Stimulated activated CD8-positive, alpha-beta memory T cell treated with anti-CD3 and anti-CD28 coated beads, Interleukin-2, amount 100 ng/mL, for 48 hours (primary cell): ENCODE measurements at regions not wholly inside any gene's neighbourhood (a gene's known extent, or its start where the extent isn't known, plus 50 kb on each side); places are given as distances from the start of the nearest gene placed in this dataset.
"Not testable (repeated sequence)": the region's sequence is repeated elsewhere in the genome, so short reads cannot be mapped to it uniquely, and the experiment has no call there.

Source experiments
- DNase-seq, 2 donors: peaks; one replicate each; pipeline ENCODE4 v3.0.0-alpha.2; 2020; ENCODE audit warnings: low read depth in 2 of 2

DNA sequence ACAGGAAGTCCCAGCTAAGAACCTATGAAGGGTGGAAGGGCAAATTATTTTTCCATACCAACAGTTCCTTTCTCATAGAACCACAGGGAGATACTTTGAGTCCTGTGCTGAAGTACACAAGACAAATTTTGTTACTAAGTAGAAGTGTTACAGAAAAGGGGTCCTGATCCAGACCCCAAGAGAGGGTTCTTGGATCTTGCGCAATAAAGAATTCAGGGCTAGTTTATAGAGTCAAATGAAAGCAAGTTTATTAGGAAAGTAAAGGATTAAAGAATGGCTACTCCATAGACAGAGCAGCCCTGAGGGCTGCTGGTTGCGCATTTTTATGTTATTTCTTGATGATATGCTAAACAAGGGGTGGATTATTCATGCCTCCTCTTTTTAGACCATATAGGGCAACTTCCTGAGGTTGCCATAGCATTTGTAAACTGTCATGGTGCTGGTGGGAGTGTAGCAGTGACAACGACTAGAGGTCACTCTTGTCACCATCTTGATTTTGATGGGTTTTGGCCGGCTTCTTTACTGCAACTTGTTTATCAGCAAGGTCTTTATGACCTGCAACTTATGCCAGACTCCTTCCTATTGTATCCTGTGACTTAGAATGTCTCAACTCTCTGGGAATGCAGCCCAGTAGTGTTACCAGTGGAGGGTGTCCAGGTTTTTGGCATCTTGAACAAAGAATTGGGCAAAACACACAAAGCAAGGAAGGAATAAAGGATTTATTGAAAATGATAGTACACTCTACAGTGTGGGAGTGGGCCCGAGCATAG lies 409.4 kb downstream of the SH2D4B start:
- DNase-seq = no peak

DNA sequence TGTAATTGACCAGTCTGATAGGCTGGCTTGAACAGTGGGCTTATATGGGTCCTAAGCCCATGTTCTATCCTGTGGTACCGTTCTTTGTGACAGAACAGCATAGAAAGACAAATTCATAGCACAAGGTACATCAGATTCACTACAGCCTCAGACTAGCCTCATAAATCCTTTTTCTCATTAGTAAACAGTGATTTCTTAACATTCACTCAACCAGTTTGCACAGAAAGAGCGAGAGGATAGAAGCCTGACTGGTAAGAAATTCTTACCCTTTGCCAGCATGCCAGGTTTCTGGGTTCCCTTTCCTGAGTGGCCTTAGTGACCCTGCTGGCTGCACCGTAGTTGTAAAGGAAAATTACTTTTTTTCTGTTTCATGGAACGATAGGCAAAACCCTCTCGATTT lies 412.1 kb downstream of the SH2D4B start:
- no peak for DNase-seq

DNA sequence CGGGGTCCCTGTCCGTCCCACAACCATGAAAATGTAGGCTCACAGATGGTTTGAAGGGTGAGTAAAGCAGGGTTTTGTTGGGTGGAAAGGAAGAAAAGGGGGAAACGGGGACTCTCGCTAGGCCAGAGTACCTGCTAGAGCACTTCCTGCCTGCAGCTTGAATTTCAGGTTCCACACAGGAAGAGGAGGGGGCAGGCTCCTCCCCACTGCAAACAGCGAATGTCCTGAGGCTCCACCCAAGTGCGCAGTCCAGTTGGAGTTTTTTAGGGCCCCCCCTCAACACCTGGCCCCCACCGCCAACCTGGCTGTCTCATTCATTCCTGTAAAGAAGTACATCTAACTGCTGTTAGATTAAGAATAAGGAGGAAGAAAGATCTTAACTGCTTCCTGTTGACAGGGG lies 414.7 kb downstream of the SH2D4B start:
- DNase-seq = no peak

DNA sequence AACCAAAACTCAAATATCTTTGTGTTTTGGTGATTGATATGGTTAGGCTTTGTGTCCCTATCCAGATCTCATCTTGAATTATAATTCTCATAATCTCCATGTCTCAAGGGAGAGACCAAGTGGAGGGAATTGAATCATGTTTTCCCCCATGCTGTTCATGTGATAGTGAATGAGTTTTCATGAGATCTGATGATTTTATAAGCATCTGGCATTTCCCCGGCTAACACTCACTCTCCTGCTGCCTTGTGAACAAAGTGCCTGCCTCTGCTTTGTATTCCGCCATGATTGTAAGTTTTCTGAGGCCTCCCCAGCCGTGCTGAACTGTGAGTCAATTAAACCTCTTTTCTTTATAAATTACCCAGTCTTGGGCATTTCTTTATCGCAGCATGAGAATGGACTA lies 419.5 kb downstream of the SH2D4B start:
- DNase-seq = no peak

DNA sequence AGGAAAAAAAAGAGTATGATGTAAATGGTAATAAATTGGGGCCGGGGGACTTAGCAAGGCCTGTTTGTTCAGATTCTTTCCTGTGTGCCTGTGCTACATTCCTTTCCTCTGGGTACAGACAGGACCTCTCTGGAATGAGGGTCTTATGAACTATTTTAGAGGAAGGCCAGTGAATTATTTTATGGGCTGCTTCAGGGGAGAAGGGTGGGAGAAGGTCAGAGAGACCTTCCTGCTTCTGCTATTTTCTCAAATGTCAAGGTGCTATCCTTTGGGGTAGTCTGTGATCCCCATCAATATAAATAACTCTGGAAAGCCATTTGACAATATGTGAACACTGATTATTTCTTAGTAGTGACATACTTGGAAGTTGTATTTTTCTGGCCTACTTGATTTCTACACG lies 426.5 kb downstream of the SH2D4B start:
- DNase-seq = no peak

DNA sequence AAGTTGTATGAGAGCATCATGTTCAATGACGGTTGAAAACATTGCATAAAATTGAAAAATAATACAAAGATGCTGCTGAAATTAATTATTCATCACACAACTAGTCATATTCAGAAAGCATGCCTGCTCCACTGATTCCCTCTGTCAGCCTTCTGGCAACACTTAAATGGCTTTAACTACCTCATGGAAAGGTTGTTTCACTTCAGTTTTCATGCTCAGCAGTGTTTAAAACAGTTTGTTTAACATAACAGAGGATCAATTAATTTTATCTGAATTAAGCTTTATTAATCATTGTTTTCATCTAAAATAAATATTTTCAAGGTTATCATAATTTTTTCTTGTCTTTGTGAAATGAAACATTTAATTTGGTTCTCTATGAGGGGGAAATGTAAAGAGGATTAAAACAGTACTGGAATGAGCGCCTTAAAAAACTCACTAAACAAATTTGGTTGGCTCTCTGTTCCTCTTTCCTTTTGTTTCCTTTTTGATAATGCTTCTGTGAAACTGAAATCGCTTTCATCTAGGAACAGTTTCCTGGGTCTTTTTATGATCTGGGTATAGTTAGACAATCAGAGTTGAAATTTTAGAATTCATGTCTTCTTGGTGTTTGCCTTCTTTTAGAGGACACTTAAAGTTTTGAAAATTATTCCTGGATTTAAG lies 427.4 kb downstream of the SH2D4B start:
- no peak for DNase-seq

DNA sequence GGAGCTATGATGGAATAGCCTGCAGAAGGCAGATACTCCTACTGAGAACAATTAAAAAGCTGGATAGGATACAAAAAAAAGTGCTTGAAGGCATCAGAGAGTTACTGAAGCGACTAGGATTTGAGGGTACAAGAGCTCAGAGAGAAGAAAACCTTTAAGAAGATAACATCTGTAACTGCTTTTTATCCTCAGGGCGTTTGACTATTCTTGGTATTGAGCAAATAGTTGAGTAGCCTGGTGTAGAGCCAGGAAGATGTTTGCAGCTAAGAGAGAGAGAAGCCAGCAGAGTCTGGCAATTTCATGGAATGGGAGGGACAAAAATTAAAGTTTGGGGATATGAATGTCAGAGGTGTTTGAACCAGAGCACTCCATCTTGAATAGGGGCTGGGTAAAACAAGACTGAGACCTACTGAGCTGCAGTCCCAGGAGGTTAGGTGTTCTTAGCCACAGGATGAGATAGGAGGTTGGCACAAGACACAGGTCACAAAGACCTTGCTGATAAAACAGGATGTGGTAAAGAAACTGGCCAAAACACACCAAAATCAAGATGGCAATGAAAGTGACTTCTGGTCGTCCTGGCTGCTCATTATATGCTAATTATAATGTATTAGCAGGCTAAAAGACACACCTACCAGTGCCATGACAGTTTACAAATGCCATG lies 428.8 kb downstream of the SH2D4B start:
- DNase-seq = no peak

DNA sequence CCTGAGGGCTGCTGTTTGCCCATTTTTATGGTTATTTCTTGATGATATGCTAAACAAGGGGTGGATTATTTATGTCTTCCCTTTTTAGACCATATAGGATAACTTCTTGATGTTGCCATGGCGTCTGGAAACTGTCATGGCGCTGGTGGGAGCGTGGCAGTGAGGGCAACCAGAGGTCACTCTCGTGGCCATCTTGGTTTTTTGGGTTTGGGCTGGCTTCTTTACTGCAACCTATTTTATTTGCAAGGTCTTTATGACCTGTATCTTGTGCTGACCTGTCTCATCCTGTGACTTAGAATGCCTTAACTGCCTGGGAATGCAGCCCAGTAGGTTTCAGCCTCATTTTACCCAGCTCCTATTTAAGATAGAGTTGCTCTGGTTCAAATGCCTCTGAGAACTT lies 429.7 kb downstream of the SH2D4B start:
- DNase-seq = not testable (repeated sequence)

DNA sequence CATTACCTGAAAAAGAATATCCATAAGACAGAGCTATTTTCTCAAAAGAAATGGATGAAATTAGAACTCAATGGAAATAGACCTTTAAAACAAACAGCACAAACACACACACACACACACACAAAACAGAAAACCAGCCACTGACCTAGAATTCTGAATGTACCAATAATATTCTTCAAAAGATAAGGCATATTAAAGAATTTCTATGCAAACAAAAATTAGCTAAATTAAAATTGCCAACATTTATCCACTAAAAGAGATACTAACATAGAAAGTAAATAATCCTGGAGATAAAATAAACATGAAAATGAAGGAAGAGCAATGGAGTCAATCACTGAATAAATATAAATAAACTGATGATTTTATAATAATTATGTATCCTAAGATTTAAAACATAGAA lies 431.2 kb downstream of the SH2D4B start:
- no peak for DNase-seq

DNA sequence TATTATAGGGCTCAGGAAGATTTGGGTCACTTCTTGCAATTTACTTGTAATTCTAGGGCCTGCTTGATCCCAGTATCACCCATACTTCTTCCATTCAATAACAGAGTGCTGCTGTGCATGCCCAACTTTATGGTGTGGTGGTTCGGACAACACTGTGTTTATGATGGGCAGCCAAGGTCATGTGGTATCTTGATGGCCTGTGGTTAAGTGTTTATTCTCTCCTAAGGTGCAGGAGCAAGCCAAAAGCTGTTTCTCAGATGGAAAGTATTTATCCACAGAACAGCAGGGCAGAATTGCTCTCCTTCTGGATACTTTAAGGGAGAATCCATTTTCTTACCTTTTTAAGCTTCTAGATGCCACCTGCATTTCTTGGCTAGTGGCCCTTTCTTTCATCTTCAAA lies 433.8 kb downstream of the SH2D4B start:
- DNase-seq = no peak

DNA sequence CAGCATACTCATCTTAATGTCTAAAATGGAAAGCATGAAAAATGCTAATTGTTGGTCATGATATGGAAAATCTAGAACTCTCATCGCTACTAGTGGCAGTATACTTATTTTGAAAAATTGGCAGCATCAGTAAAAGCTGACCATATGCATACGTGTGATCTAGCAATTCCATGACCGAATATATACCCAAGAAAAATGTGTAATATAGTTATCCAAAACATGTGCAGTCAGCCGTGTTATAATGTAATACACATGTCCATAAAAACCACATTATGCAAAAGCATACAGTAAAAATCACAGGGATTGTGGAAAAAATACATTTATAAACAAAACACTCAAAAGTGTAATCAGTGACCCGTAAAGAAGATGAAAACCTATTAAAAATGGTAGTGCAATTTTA lies 439.0 kb downstream of the SH2D4B start:
- no peak for DNase-seq

DNA sequence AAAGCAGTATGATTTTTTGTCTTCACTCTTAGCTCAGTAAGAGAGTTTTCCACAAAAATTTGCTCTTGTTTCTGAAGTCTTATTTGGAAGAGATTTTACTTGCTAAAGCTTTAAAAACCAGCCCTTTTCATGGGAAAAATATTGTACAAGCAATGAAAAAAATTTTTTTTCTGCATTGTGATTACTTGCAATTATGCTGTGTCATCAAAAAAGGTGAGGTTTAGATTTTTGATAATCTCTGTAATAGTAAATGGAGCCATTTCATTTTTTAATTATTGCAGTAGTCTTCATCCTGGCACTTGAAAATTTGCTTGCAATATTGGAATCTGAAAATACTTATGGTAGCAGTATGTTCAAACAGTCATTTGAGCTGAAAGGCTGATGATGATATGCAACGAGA lies 447.4 kb downstream of the SH2D4B start:
- no peak for DNase-seq

DNA sequence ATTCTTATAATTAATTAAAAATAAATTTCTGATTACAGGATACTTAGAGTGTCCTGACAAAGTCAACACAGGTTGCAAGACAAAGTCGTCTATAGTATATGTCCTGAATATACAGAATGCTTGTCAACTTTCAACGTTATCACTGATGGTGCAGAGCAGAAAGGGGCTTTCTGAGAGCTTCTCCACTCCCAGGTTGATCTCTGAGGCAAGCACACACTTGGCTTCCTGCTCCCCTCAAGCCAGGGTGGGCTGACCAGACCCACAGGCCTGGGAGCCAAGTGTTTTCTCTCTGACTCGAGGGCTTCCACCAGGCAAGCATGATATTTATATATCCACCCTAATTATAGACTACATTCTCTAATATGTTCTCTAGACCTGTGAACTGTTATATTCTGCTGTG lies 448.9 kb downstream of the SH2D4B start:
- no peak for DNase-seq

DNA sequence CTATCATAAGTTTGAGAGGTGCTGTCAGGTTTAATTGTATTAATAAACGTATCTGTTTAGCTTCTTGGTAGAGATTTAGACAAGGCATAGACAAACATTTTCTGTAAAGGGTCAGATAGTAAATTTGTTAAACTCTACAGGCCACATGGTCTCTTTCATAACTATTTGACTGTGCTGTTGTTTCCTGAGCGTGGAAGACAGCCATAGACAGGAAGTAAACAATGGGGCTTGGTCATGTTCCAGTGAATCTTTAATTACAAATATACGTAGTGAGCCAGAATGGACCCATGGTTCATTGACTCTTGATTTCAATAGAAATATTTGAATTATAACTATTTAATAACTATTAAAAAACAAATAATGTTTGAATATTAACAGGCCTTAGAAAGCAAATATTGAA lies 451.1 kb downstream of the SH2D4B start:
- no peak for DNase-seq

DNA sequence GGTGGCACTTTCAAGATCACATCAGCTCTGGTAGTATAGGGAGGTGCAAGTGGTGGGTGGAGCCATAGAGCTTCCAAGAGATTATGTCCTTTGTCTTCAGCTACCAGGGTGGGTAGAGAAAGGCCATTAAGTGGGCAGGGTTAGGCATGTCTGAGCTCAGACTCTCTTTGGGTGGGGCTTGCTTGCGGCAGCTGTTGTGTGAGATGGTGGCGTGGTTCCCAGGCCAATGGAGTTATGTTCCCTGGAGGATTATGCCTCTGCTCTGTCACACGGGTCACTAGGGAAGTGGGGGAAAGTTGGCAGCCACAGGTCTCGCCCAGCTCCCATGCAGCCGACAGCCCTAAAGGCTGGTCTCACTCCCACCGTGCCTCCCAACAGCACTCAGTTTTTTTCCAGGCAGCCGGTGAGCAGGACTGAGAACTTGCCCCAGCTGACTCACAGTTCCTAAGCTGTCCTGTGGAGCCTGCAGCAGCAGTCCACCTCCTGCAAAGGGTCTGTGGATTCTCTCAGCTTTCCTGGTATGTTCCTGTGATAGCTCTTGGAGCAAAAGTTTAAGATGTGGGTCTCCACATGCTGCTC lies 459.0 kb downstream of the SH2D4B start:
- DNase-seq = no peak

DNA sequence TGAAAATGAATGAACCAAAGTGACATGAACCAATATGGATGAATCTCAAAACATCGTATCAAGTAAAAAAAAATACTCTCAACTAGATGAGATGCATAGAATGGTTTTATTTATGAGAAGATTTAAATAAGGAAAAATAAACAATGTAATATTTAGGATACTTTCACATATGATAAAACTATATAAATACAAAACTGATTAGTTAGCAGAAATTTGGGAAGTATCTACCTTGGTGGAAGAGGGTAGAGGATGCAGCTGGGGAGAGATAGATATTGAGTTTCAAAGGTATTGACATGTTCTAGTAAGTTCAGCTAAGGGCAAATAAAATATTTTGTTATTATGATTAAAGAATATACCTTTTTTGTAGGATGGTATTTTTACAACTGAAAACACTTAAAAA lies 463.1 kb downstream of the SH2D4B start:
- no peak for DNase-seq

DNA sequence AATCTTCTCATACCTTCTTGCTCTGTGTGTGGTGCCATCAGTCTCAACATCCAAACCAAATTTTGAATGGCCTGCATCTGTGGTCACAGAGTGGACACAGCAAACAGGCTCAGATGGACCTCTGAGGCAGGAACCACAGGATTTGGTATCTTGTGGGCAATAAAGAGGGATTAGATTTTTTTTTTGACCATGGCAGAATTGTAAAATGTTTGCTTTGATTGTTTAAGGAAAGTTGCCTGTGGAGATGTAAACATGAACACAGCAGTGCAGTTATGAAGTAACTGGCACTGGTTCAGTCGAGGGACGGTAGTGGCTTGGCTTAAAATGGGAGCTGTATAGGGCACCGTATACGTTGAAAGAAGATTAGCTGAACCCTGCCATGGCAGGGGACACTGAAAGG lies 464.7 kb downstream of the SH2D4B start:
- DNase-seq = no peak

DNA sequence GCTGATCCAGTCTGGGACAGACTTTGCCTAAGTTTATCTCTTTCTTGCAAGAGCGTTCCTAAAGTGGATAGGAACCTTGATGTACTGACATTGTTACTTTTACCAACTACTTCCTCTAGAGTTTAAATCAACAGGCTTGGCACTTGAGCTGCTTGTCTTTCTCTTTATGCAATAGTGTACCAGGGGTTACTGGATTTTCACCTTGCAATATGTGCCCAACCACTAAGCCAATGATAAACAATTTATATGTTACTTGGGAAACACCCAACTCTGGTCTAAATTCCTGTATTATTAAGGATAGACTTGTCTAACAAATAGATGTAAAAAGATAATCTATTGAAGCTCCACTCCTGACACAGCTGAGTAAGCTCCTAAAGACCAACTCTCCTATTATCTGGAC lies 470.2 kb downstream of the SH2D4B start:
- DNase-seq = no peak

DNA sequence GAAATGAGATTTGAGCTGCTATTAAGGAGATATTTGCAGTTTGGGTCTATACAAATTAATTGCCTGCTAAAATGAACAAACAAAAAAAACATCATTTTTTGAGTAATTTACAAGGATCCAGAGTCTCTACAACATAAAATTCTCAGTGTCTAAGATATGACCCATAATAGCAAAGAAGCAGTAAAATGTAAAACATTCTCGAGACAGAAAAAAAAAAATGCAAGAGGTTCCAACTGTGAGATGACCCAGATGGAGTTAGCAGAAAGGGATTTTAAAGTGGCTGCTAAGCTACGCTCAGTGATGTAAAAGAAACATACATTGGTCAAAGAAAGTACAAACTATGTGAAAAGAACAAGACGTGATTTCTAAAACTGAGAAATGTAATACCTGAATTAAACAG lies 471.0 kb downstream of the SH2D4B start:
- DNase-seq = no peak

DNA sequence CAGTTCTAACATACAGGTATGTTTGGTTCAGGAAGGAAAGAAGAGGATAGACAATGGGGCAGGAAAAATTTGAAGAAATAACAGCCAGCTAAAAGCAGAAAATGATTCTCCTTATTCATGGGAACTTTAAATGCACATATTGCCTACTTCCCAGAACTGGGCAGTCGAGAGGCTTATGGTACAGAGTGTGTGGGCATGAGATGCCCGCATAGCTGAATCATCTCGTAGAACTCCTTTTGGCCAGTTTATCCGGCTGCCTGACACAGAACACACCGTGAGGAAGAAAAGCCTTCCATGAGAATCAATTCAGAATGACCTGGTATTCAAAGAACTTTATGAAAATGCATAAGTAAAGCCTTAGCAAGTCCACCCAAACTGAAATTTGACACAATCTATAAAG lies 471.6 kb downstream of the SH2D4B start:
- no peak for DNase-seq

DNA sequence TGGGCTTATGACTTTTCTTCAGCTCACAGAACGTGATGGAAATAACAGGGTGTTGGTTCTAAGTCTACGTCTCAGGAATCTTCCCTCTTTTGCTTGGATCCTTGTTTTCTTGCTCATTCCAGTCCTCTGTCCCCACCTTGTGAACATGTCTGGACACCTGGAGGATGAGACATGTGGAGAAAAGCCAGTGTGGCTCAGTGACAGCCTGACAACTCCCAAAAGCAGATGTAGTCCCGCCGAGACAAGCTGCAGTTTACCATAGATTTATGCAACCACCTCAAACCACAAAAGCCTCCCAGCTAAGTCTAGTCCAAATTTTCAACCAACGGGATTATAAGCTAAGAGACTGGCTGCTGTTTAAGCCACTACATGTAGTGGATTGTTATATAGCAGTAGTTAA lies 476.1 kb downstream of the SH2D4B start:
- no peak for DNase-seq

DNA sequence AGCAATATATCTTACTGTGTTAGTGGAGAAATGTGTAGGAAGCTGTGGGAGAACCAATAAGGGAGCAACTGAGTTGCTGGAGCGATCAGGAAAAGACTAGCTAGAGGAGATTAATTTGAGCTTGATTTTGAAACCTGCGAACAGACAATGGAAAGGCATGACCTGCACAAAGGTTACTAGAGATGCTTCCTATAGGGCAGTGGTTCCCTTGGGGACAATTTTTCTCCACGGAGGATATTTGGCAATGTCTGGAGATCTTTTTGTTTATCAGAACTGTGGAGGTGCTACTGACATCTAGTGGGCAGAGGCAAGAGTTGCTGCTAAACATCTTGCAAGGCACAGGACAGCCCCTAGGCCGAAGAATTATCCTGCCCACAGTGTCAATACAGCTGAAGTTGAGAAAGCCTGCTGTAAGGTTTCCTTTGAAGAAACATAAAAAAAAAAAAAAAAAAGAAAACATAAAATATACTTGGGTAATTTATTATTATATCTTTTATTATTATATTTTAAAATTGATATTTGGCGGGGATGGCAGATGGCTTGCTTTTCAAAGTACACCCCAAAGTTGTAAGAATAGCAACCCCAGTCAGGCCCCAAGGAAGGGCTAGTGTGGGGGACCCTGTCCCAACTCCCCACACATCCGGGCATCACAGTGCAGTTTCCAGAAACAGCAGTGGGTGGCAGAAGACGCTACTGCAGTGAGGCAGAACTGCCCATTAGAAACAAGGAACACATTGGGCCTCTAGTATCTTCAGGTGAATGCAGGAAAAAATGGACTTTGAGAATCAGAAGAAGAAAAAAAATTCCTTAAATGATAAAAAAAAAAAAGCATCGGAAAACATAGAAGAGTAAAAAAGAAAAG lies 481.6 kb downstream of the SH2D4B start:
- no peak for DNase-seq
